Type B pancreatic cell (in vitro differentiated cells): ENCODE measurements at regions not wholly inside any gene's neighbourhood (a gene's known extent, or its start where the extent isn't known, plus 50 kb on each side); places are given as distances from the start of the nearest gene placed in this dataset.
A peak's percentile ranks its signal among the peaks of the same experiment; 100 is the strongest.
"Not testable (repeated sequence)": the region's sequence is repeated elsewhere in the genome, so short reads cannot be mapped to it uniquely, and the experiment has no call there.

Experiments
- DNase-seq: peaks from one replicate; pipeline ENCODE4 v3.0.0; 2021; ENCODE audit warnings: mixed read lengths; ENCODE audit not compliant: unreplicated experiment; ENCODE audit errors: extremely low spot score
- H3K27ac Mint-ChIP-seq: 2 replicates; pipeline ENCODE4 v1.8.0; 2021; ENCODE audit warnings: mild to moderate bottlenecking, mixed read lengths
- H3K27me3 Mint-ChIP-seq: 2 replicates; pipeline ENCODE4 v1.8.0; 2021; ENCODE audit warnings: mixed read lengths
- H3K36me3 Mint-ChIP-seq: 2 replicates; pipeline ENCODE4 v1.8.0; 2021; ENCODE audit warnings: mixed read lengths
- H3K4me1 Mint-ChIP-seq: one replicate; pipeline ENCODE4 v1.8.0; 2021; ENCODE audit warnings: mixed read lengths; ENCODE audit not compliant: unreplicated experiment
- H3K4me3 Mint-ChIP-seq: 2 replicates; pipeline ENCODE4 v1.8.0; 2021; ENCODE audit warnings: mild to moderate bottlenecking, mixed read lengths
- H3K9me3 Mint-ChIP-seq: 2 replicates; pipeline ENCODE4 v1.8.0; 2021; ENCODE audit warnings: mixed read lengths
- CTCF ChIP-seq: fragments of 200-600 bp; sonication (generic); conservative IDR thresholded peaks from 2 replicates; pipeline ENCODE4 v1.5.0; 2021; ENCODE audit warnings: antibody characterized with exemption, mild to moderate bottlenecking

GRCh38 chr18:57881818-57882413 is 78.8 kb upstream of the ATP8B1 start:
- Mint-ChIP-seq H3K4me1 (peaks cover 4% of the 10 kb centered on the region), H3K36me3 (no peaks in the 10 kb centered on the region), H3K27me3 (no peaks in the 10 kb centered on the region), H3K27ac (peak overlapping the region; percentile 17), H3K9me3 (peaks cover 13% of the 10 kb centered on the region), H3K4me3 (no peak overlapping the region)
- TF ChIP-seq CTCF, result peak; percentile 96
- DNase-seq, result peak; percentile 74

- H3K27me3 Mint-ChIP-seq, H3K4me3 Mint-ChIP-seq, H3K4me1 Mint-ChIP-seq, H3K27ac Mint-ChIP-seq, H3K36me3 Mint-ChIP-seq, DNase-seq: not testable (repeated sequence)
- peaks cover 13% of the 10 kb centered on the region for H3K9me3 Mint-ChIP-seq
Observed at GRCh38 chr18:57879924-57880323, 76.8 kb upstream of the ATP8B1 start.

- no peak for TF ChIP-seq CTCF
- Mint-ChIP-seq H3K36me3 (no peaks in the 10 kb centered on the region), H3K9me3 (peaks cover 12% of the 10 kb centered on the region), H3K27ac (no peak overlapping the region), H3K4me1 (no peaks in the 10 kb centered on the region), H3K27me3 (no peaks in the 10 kb centered on the region), H3K4me3 (no peak overlapping the region)
- no peak for DNase-seq
Observed at GRCh38 chr18:57869221-57869620, 66.1 kb upstream of the ATP8B1 start.

GRCh38 chr18:57866355-57866754 is 63.2 kb upstream of the ATP8B1 start:
- no peaks in the 10 kb centered on the region for H3K4me1 Mint-ChIP-seq
- H3K27ac Mint-ChIP-seq, result no peak overlapping the region
- no peaks in the 10 kb centered on the region for H3K36me3 Mint-ChIP-seq
- no peak for DNase-seq
- no peak overlapping the region for H3K4me3 Mint-ChIP-seq
- no peaks in the 10 kb centered on the region for H3K27me3 Mint-ChIP-seq
- TF ChIP-seq CTCF, result no peak
- H3K9me3 Mint-ChIP-seq, result peaks cover under 1% of the 10 kb centered on the region

GRCh38 chr18:57864615-57865121 is 61.6 kb upstream of the ATP8B1 start:
- Mint-ChIP-seq H3K27ac (no peak overlapping the region), H3K36me3 (no peaks in the 10 kb centered on the region), H3K9me3 (no peaks in the 10 kb centered on the region), H3K4me3 (no peak overlapping the region), H3K27me3 (no peaks in the 10 kb centered on the region), H3K4me1 (no peaks in the 10 kb centered on the region)
- no peak for TF ChIP-seq CTCF
- DNase-seq, result no peak

- no peak for DNase-seq
- H3K9me3 Mint-ChIP-seq, result no peaks in the 10 kb centered on the region
- no peaks in the 10 kb centered on the region for H3K4me1 Mint-ChIP-seq
- no peak for TF ChIP-seq CTCF
- H3K27me3 Mint-ChIP-seq, result no peaks in the 10 kb centered on the region
- H3K4me3 Mint-ChIP-seq, result no peak overlapping the region
- no peaks in the 10 kb centered on the region for H3K36me3 Mint-ChIP-seq
- H3K27ac Mint-ChIP-seq, result no peak overlapping the region
Observed at GRCh38 chr18:57863706-57864105, 60.6 kb upstream of the ATP8B1 start.
